Thyroid gland (tissue), 4 donors: ENCODE measurements at regions not wholly inside any gene's neighbourhood (a gene's known extent, or its start where the extent isn't known, plus 50 kb on each side); places are given as distances from the start of the nearest gene placed in this dataset.

Experiments used
- DNase-seq, 2 donors: peaks; one replicate each; pipeline ENCODE4 v3.0.0-alpha.2; 2019
- H3K27ac ChIP-seq, 3 donors: fragments of 200-600 bp; sonication (generic); 1 replicate in 2 of 3; 2 replicates in 1 of 3; pipeline ENCODE4 v1.5.1; 2016 to 2019; ENCODE audit warnings: mild to moderate bottlenecking in 1 of 3, moderate library complexity in 1 of 3
- H3K27me3 ChIP-seq: fragments of 200-600 bp; sonication (generic); one replicate; pipeline ENCODE4 v1.5.1; 2019
- H3K36me3 ChIP-seq, 2 donors: fragments of 200-600 bp; sonication (generic); one replicate each; pipeline ENCODE4 v1.5.1; 2016 to 2019
- H3K4me1 ChIP-seq, 2 donors: fragments of 200-600 bp; sonication (generic); one replicate each; pipeline ENCODE4 v1.5.1; 2017 to 2019
- H3K4me3 ChIP-seq, 3 donors: fragments of 200-600 bp; sonication (generic); replicated peaks in 1 of 3; 1 replicate in 2 of 3; 2 replicates in 1 of 3; pipeline ENCODE4 v1.5.1; 2016; ENCODE audit warnings: mild to moderate bottlenecking in 1 of 3
- H3K9me3 ChIP-seq: fragments of 200-600 bp; sonication (generic); one replicate; pipeline ENCODE4 v1.5.1; 2017
- CTCF ChIP-seq, 6 experiments: fragments of 200-600 bp in 3 of 6; fragments of 450-650 bp in 3 of 6; sonication (generic) in 3 of 6; IDR thresholded peaks; one replicate each; pipeline ENCODE4 v1.5.1; 2016 to 2019; ENCODE audit warnings: antibody characterized with exemption in 6 of 6, mild to moderate bottlenecking in 2 of 6, inconsistent platforms in 1 of 6, moderate library complexity in 1 of 6
- POLR2A ChIP-seq, 2 donors: fragments of 450-650 bp; IDR thresholded peaks; one replicate each; pipeline ENCODE4 v1.6.1; 2017; ENCODE audit warnings: antibody characterized with exemption in 2 of 2, mild to moderate bottlenecking in 2 of 2, moderate library complexity in 1 of 2
- WGBS, 2 donors: methylation state at CpG; one replicate each; pipeline ENCODE4 v1.1.5; 2017; 5-methylcytosine and 5-hydroxymethylcytosine counted together
- intact Hi-C: fragments of 100-400 bp; cut with DNase I; formaldehyde crosslinking; loops from one replicate; pipeline ENCODE4 v1.15.1; 2023

DNA sequence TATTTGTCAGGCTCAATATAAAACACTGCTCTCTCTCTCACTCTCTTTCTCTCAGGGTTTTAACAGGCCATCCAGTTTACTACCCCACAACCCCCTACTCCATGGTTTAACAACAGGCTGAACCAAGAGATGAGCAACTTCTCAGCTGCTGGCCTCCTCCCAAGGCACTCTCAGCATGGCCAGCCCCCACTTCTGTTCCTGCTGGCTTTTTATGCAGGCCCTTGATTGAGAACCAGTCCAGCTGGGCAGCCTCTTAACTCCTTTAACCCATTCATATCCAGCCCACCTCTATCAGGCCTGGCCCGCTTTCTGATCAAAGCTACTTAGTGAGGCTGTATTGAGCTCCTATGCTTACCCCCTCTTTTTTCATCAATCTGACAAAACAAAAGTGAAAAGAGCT, 346.8 kb upstream of the POU3F2 start:
- H3K4me1 ChIP-seq = no peaks in the 10 kb centered on the region
- H3K36me3 ChIP-seq = no peaks in the 10 kb centered on the region
- H3K4me3 ChIP-seq = no peak overlapping the region
- no peak overlapping the region for H3K27ac ChIP-seq
- no peaks in the 10 kb centered on the region for H3K27me3 ChIP-seq
- H3K9me3 ChIP-seq = no peaks in the 10 kb centered on the region
- 25 to 50% methylated on average over 1 of the region's 1 CpG for WGBS, 2 donors
- peak; percentile 3 to 11 for DNase-seq
- intact Hi-C loops = no loop called here
- TF ChIP-seq CTCF (IDR thresholded peaks at IDR 0.05) (no peak), POLR2A (IDR thresholded peaks at IDR 0.05) (no peak)

- DNase-seq = no peak
- no peaks in the 10 kb centered on the region for H3K4me1 ChIP-seq
- no peaks in the 10 kb centered on the region for H3K27me3 ChIP-seq
- no peaks in the 10 kb centered on the region for H3K9me3 ChIP-seq
- 52 to 55% methylated on average over 7 of the region's 7 CpGs for WGBS, 2 donors
- no peak for TF ChIP-seq CTCF (IDR thresholded peaks at IDR 0.05)
- TF ChIP-seq POLR2A (IDR thresholded peaks at IDR 0.05) = no peak
- no peaks in the 10 kb centered on the region for H3K36me3 ChIP-seq
- no peak overlapping the region for H3K4me3 ChIP-seq
- H3K27ac ChIP-seq = no peak overlapping the region
- intact Hi-C loops = no loop called here
Measured at GRCh38 chr6:98498144-98498775, 336.1 kb upstream of the POU3F2 start.

- H3K9me3 ChIP-seq = no peaks in the 10 kb centered on the region
- no peak for TF ChIP-seq POLR2A (IDR thresholded peaks at IDR 0.05)
- no peak for TF ChIP-seq CTCF (IDR thresholded peaks at IDR 0.05)
- intact Hi-C loops = no loop called here
- no peaks in the 10 kb centered on the region for H3K27me3 ChIP-seq
- no peak overlapping the region for H3K27ac ChIP-seq
- 58% methylated on average over 3 of the region's 3 CpGs for WGBS, 2 donors
- H3K4me1 ChIP-seq = no peaks in the 10 kb centered on the region
- no peaks in the 10 kb centered on the region for H3K36me3 ChIP-seq
- DNase-seq = no peak
- H3K4me3 ChIP-seq = no peak overlapping the region
Measured at GRCh38 chr6:98498866-98499265, 335.5 kb upstream of the POU3F2 start.

- Histone ChIP-seq H3K27me3 (no peaks in the 10 kb centered on the region), H3K4me3 (no peak overlapping the region), H3K36me3 (no peaks in the 10 kb centered on the region), H3K27ac (no peak overlapping the region), H3K4me1 (no peaks in the 10 kb centered on the region), H3K9me3 (no peaks in the 10 kb centered on the region)
- no peak for TF ChIP-seq CTCF (IDR thresholded peaks at IDR 0.05)
- DNase-seq = no peak
- WGBS, 2 donors = 83 to 87% methylated on average over 2 of the region's 2 CpGs
- intact Hi-C loops = no loop called here
Measured at GRCh38 chr6:98514073-98514720, 320.2 kb upstream of the POU3F2 start.

DNA sequence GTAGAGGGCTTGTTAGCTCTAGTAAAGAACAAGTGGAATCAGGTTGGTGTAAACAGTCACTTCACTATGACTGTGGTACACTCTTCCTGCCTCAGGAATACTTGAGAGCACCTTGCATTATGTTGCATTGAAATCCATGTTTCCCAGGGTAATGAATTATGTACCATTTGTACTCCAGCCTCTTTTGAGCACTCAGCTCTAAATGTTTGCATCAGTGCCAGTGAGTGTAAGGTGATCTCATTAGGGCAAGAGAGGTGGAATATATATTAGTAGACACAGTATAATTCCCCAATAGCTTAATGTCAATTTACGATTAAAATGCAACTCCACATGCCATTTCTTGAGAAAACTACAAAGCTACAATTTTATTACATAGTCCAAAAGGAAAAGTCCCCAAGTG, 319.6 kb upstream of the POU3F2 start:
- no peak for DNase-seq
- H3K36me3 ChIP-seq = no peaks in the 10 kb centered on the region
- H3K4me3 ChIP-seq = no peak overlapping the region
- TF ChIP-seq POLR2A (IDR thresholded peaks at IDR 0.05) = no peak
- TF ChIP-seq CTCF (IDR thresholded peaks at IDR 0.05) = no peak
- WGBS, 2 donors = 100% methylated on average over 1 of the region's 1 CpG
- H3K27ac ChIP-seq = no peak overlapping the region
- no peaks in the 10 kb centered on the region for H3K27me3 ChIP-seq
- no peaks in the 10 kb centered on the region for H3K4me1 ChIP-seq
- intact Hi-C loops = no loop called here
- no peaks in the 10 kb centered on the region for H3K9me3 ChIP-seq
